Activated naive CD4-positive, alpha-beta T cell treated with anti-CD3 and anti-CD28 coated beads, Interleukin-2, amount 50 U/mL, for 24 hours (primary cell): ENCODE measurements at regions not wholly inside any gene's neighbourhood (a gene's known extent, or its start where the extent isn't known, plus 50 kb on each side); places are given as distances from the start of the nearest gene placed in this dataset.

ENCODE experiments used
- H3K27ac Mint-ChIP-seq: one replicate; pipeline ENCODE4 v1.8.0; 2021; ENCODE audit warnings: mild to moderate bottlenecking, mixed read lengths
- H3K27me3 Mint-ChIP-seq: one replicate; pipeline ENCODE4 v1.8.0; 2021; ENCODE audit warnings: mixed read lengths
- H3K36me3 Mint-ChIP-seq: one replicate; pipeline ENCODE4 v1.8.0; 2021; ENCODE audit warnings: mixed read lengths
- H3K4me1 Mint-ChIP-seq: one replicate; pipeline ENCODE4 v1.8.0; 2021; ENCODE audit warnings: mixed read lengths
- H3K4me3 Mint-ChIP-seq: one replicate; pipeline ENCODE4 v1.8.0; 2021; ENCODE audit warnings: mild to moderate bottlenecking, mixed read lengths
- H3K9me3 Mint-ChIP-seq: one replicate; pipeline ENCODE4 v1.8.0; 2021; ENCODE audit warnings: mixed read lengths

DNA sequence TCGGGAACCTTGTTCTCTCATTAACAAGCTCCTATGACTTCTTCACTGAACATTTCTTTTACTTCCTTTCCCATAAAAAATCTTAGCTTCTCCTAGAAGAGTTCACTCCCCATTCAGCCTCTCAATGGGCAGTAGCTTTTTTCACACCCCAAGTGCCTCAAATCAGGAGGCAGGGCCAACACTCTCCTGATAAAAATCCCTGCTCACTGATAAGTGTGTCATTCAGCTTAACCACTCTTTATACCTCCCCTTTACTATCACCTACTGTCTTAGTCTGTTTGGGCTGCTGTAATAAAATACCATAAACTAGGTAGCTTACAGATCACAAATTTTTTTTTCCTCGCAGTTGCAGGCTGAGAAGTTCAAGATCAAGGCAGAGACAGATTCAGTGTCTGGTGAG lies 400.4 kb downstream of the WDR72 start:
- Mint-ChIP-seq H3K4me1 (no peaks in the 10 kb centered on the region), H3K9me3 (no peaks in the 10 kb centered on the region), H3K4me3 (no peak overlapping the region), H3K27me3 (peaks cover 3% of the 10 kb centered on the region), H3K36me3 (no peaks in the 10 kb centered on the region), H3K27ac (no peak overlapping the region)

DNA sequence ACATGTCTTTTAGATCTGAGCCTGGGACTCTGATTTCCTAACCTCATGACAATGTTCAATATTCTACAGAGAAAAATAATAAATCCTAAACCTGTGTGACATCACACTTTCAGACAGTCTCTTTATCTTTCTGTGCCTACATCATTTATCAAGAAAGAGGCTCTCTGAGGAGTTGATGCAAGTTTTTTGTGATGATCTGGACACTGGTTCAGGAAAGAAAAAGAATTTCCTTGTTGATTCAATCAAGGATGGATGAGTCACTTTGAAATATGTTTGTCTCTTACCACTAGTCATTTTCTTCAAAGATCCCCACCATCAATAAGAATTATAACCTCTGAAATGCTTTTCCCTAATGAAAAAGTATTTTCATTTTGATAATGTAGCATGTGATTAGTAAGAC lies 404.6 kb downstream of the WDR72 start:
- Mint-ChIP-seq H3K4me3 (no peak overlapping the region), H3K9me3 (no peaks in the 10 kb centered on the region), H3K4me1 (no peaks in the 10 kb centered on the region), H3K27me3 (peaks cover 1% of the 10 kb centered on the region), H3K36me3 (no peaks in the 10 kb centered on the region), H3K27ac (no peak overlapping the region)

DNA sequence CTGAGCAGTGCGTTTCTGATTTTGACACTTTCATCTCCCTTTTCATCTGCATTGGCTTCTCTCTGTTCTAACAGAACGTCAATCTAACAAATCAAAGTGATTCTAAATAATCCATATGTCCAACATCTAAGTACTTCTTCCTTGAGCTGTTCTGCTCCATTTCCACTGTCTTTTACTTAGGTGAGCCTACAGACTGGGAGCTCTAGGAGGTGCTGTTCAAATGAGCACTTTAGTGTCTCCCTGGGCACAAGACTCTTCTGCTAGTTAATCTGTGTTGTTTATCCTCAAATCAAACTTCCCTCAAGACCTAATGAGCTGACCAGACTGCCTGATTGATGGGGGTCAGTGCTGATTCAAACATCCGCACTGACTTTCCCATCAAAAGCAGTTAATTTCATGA lies 408.1 kb downstream of the WDR72 start:
- no peaks in the 10 kb centered on the region for H3K9me3 Mint-ChIP-seq
- H3K27ac Mint-ChIP-seq = no peak overlapping the region
- no peaks in the 10 kb centered on the region for H3K4me1 Mint-ChIP-seq
- peaks cover 1% of the 10 kb centered on the region for H3K27me3 Mint-ChIP-seq
- H3K4me3 Mint-ChIP-seq = no peak overlapping the region
- no peaks in the 10 kb centered on the region for H3K36me3 Mint-ChIP-seq

DNA sequence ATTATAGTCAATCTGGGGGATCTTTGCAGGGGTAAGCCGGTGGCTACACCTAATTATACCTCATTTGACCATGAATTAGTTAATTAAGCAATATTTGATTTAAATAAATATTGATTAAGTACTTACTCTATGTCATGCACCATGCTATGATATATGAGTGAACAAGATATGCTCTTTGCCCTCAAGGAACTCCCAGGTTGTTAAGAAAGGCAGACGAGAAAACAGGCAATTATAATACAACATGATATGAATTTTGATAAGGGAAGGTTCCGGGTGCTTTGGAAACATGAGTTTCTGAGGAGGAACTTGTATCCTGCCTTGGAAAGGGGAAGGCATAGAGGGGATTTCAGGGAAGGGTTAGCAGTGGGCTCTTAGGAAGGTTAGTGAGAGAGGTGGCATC lies 412.9 kb downstream of the WDR72 start:
- H3K4me1 Mint-ChIP-seq = no peaks in the 10 kb centered on the region
- no peaks in the 10 kb centered on the region for H3K36me3 Mint-ChIP-seq
- H3K27me3 Mint-ChIP-seq = no peaks in the 10 kb centered on the region
- H3K9me3 Mint-ChIP-seq = no peaks in the 10 kb centered on the region
- no peak overlapping the region for H3K4me3 Mint-ChIP-seq
- no peak overlapping the region for H3K27ac Mint-ChIP-seq

DNA sequence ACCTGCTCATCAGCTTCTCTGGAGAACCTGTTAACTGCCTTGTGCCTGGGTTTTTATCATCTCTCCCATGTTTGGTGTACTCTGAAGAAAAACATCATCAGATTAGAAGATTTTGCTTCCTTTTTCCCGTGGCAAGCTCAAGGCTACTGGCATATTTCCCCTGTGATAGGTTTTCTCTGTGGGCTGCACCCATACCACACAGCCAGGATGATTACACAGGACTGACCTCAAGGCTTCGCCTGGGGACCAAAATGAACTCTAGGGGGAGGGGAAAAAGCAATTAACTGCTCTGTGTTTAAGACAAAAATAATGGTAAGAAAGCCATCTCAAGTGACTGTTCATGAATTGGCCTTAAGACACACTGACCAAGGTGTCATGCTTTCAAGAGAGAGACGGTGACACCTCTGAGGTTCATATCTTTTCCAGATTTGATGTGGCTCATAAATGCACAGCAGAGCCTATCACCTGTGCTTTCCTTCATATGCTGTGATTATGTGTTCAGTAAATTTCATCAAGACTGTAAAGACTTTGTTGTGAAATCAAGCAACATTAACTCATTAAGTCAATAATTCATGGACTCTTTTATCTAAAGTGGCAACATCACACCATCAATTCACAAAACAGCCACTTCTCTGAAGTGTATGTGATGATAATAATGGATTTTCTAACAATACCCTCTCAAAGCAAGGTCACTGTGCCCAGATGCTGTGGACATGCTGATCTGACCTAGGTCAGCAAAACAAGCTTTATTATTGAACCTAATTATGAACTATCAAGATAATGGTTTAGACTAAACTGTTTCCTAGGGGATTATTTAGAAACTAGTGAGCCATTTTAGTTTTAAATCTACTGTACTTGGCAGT lies 427.9 kb downstream of the WDR72 start:
- no peaks in the 10 kb centered on the region for H3K4me1 Mint-ChIP-seq
- H3K9me3 Mint-ChIP-seq = no peaks in the 10 kb centered on the region
- H3K4me3 Mint-ChIP-seq = no peak overlapping the region
- H3K27me3 Mint-ChIP-seq = peaks cover 2% of the 10 kb centered on the region
- no peaks in the 10 kb centered on the region for H3K36me3 Mint-ChIP-seq
- H3K27ac Mint-ChIP-seq = no peak overlapping the region

DNA sequence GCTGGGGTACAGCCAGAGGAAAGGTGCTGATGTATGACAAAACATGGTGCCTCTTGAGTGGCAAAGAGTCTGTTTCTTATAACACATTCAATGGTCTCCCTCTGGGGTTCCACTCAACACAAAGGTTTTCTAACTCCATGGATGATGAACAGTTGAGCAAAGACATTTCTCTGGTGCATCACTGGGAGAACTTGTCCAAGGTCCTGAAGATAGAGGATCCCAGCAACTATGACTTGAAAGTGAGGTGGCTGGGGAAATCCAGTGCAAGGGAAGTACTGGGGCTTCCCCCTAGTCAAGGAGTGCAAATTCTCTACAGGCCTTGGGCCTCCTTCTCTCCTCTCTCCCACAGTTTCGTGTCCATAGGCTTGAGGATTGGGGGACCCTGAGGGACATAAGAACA lies 431.1 kb downstream of the WDR72 start:
- Mint-ChIP-seq H3K4me1 (no peaks in the 10 kb centered on the region), H3K9me3 (no peaks in the 10 kb centered on the region), H3K27ac (no peak overlapping the region), H3K4me3 (no peak overlapping the region), H3K27me3 (peaks cover 2% of the 10 kb centered on the region), H3K36me3 (no peaks in the 10 kb centered on the region)

DNA sequence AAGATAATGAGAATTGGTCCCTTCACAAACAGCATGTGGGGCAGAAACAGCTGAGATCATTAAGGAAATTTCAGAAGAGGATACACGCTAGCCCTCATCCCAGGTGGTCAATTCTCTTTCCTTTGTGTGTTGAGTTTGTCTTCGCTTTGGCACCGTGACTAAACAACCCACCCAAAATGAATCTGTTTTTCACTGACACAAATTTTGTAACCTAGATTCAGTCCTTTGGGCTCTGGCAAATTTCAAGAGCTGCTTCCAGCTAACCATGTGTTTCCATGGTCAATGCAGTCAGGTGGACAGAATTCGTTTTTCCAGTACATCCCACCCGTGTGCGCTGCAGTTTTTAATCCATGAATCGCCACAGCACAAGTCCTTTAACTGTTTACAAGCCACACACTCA lies 435.4 kb downstream of the WDR72 start:
- H3K4me1 Mint-ChIP-seq = no peaks in the 10 kb centered on the region
- H3K4me3 Mint-ChIP-seq = no peak overlapping the region
- H3K9me3 Mint-ChIP-seq = no peaks in the 10 kb centered on the region
- no peaks in the 10 kb centered on the region for H3K36me3 Mint-ChIP-seq
- no peak overlapping the region for H3K27ac Mint-ChIP-seq
- no peaks in the 10 kb centered on the region for H3K27me3 Mint-ChIP-seq

DNA sequence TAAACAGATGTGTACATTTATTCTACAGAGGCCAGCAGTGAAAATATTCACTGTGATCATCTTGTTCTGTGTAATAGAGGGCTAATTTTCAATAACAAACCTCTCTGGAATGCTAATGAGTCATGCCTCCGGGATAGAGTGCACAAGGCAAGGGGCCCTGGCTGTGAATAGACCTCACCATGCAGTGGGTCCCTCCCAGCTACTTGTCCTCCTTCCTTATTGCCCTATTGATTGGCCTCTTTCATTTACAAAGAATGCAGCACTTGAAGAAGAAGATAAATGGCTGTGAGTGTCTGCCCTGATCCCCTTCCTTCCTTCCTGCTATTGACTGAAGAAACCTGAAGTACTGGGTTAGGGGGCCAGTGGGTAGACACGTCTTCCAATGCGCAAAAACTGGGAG lies 436.3 kb downstream of the WDR72 start:
- Mint-ChIP-seq H3K9me3 (no peaks in the 10 kb centered on the region), H3K27me3 (no peaks in the 10 kb centered on the region), H3K27ac (no peak overlapping the region), H3K4me3 (no peak overlapping the region), H3K4me1 (no peaks in the 10 kb centered on the region), H3K36me3 (no peaks in the 10 kb centered on the region)

DNA sequence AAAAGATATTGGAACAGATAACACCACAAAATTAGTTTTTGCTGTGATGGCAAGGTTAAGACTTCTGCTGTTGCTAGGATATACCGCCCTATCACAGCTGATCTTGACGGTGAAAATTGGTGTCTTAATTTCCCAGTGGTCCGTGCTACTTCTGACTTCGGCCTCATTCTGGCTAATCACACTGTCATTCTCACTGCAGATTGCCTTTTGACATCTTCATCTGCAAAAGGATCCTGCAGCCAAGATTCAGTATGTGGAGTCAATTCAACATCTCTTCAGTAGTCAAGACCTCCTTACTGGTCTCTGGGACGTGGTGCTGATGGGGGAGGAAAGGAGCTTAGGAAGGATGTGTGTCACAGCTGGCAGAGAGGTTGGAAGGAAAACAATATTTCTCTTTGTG lies 438.6 kb downstream of the WDR72 start:
- no peak overlapping the region for H3K27ac Mint-ChIP-seq

DNA sequence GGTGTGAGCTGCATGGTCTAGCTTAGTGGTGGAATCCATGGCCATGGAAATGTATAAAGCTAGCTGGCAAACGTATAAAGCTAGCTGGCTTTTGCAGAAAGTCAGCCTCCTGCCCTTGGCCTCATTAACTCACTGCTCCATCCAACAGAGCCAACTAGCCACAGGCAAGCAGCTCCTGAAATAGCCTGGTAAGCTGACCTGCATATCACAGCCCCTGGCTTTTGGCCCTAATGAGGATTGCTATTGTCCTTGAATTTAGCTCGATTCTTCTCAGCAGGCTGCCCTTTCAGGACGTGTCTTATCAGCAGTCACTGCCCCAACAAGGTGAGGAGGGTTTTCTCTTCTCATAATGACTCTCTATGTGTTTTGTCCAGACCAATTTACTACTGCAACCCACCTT lies 446.8 kb downstream of the WDR72 start:
- peaks cover 2% of the 10 kb centered on the region for H3K27me3 Mint-ChIP-seq
- no peak overlapping the region for H3K4me3 Mint-ChIP-seq
- H3K9me3 Mint-ChIP-seq = no peaks in the 10 kb centered on the region
- H3K36me3 Mint-ChIP-seq = no peaks in the 10 kb centered on the region
- H3K4me1 Mint-ChIP-seq = no peaks in the 10 kb centered on the region
- H3K27ac Mint-ChIP-seq = no peak overlapping the region

More for the DNA sequence above, 438.6 kb downstream of the WDR72 start:
- Mint-ChIP-seq H3K27me3 (no peaks in the 10 kb centered on the region), H3K4me1 (no peaks in the 10 kb centered on the region), H3K9me3 (no peaks in the 10 kb centered on the region), H3K4me3 (no peak overlapping the region), H3K36me3 (no peaks in the 10 kb centered on the region)

DNA sequence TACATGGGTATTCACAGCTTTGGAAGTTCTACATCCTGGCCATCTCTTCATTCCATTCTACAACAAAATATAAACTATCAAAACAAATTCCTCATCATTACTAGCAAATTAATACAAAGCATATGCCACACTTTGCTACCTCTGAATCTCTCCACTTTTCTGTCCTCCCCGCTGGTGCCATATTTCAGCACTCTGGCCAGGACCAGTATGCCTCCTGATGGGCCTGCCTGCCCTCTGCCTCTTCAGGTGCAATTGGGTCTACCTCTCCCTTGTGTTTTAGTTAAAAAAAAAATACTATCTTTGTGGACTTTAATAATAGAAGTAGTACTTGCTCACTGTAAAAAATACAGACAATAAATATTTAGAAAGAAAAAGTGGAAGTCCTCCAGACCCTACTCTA lies 448.8 kb downstream of the WDR72 start:
- peaks cover 2% of the 10 kb centered on the region for H3K27me3 Mint-ChIP-seq
- H3K27ac Mint-ChIP-seq = no peak overlapping the region
- H3K4me3 Mint-ChIP-seq = no peak overlapping the region

DNA sequence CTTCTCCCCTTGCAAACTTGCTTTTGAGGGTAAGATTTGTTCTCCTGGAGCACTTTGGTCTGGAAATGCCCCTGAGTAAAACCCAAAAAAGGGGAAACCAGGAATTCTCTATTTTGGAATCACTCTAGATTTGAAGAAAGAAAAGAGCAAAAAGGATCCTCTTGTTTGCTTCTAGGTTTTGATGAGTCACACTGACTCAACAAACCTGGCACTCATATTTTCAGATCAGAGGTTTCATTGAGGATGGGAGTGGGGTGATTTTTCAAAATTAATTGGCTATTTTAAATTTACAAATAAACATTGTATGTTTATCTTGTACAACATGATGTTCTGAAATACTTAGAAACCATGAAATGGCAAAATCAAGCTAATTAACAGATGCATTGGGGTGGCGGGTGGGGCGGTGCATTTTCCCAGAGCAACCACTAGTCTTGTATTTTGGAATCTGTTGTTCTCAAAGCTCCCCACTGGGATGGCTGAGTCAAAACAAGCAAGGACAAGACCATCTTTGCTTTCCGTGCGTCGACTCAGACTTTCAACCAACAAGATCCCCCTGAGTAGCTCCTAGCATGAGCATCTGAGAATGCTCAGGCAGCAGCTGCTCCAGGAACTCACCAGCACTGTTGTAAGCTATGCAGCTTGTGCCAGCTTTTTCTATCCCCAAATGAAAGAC lies 451.4 kb downstream of the WDR72 start:
- no peaks in the 10 kb centered on the region for H3K4me1 Mint-ChIP-seq
- no peaks in the 10 kb centered on the region for H3K36me3 Mint-ChIP-seq
- H3K27ac Mint-ChIP-seq = no peak overlapping the region
- no peaks in the 10 kb centered on the region for H3K9me3 Mint-ChIP-seq
- H3K4me3 Mint-ChIP-seq = no peak overlapping the region
- peaks cover 4% of the 10 kb centered on the region for H3K27me3 Mint-ChIP-seq

More for the DNA sequence above, 448.8 kb downstream of the WDR72 start:
- no peaks in the 10 kb centered on the region for H3K9me3 Mint-ChIP-seq
- no peaks in the 10 kb centered on the region for H3K4me1 Mint-ChIP-seq
- H3K36me3 Mint-ChIP-seq = no peaks in the 10 kb centered on the region

DNA sequence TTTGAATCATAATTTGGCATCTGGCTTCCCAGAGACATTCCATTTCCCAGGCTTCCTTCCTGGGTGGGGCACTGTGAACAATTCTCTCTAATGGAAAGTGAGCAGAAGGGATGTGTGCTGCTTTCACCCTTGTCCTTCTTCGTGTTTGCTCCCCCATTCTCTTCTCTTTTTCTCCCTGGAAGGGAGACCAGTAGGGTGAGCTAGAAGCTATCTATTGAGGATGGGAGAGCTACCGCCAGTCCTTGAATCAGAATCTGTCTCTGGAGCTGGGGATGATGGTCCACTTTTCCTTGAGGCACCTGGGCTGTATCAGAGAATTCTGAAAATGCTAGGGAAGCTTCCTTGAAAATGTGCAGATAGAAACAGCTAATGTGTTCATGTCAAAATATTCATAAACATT lies 453.9 kb downstream of the WDR72 start:
- Mint-ChIP-seq H3K27me3 (peaks cover 10% of the 10 kb centered on the region), H3K36me3 (no peaks in the 10 kb centered on the region), H3K9me3 (peaks cover 3% of the 10 kb centered on the region), H3K4me1 (no peaks in the 10 kb centered on the region), H3K4me3 (no peak overlapping the region), H3K27ac (no peak overlapping the region)

DNA sequence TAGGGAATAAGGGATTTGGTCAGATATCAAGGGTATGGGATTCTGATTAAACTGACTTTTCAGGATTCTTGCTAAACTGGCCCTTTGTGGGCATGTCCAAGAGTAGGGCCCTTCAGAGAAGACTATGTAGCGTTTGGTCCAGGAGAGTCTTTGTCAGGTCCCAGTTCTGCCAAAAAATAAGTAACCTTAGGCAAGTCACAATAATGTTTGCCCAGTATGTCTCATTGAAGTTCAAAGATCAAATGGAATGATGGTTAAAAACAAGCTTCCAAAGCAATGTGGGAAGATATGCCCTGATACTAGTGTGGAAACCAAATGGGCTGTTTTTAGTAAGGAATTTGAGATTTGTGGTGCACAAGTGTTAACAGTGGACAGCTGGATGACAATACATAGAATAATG lies 454.4 kb downstream of the WDR72 start:
- Mint-ChIP-seq H3K9me3 (peaks cover 3% of the 10 kb centered on the region), H3K27ac (no peak overlapping the region), H3K36me3 (no peaks in the 10 kb centered on the region)

DNA sequence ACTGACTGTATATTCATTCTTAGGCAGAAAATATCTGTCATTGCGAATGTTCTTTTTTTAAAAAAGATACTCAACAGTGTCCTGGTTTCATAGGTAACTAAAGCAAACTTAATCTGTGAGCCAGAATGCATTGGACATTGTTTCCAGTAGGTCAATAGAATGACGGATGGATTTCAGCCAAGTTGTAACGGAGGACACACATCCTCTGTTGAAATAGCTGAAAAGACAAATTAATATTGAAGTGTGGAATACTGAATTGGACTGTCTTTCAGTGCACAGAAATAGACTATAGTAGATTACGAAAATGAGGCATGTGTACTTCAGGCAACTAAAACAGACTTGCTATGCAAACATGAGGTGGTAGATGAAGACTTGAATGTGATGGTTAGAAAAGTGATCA lies 461.6 kb downstream of the WDR72 start:
- Mint-ChIP-seq H3K4me1 (no peaks in the 10 kb centered on the region), H3K4me3 (no peak overlapping the region), H3K27me3 (peaks cover 4% of the 10 kb centered on the region), H3K27ac (no peak overlapping the region), H3K36me3 (no peaks in the 10 kb centered on the region), H3K9me3 (peaks cover 7% of the 10 kb centered on the region)

More for the DNA sequence above, 454.4 kb downstream of the WDR72 start:
- Mint-ChIP-seq H3K27me3 (peaks cover 10% of the 10 kb centered on the region), H3K4me1 (no peaks in the 10 kb centered on the region), H3K4me3 (no peak overlapping the region)

DNA sequence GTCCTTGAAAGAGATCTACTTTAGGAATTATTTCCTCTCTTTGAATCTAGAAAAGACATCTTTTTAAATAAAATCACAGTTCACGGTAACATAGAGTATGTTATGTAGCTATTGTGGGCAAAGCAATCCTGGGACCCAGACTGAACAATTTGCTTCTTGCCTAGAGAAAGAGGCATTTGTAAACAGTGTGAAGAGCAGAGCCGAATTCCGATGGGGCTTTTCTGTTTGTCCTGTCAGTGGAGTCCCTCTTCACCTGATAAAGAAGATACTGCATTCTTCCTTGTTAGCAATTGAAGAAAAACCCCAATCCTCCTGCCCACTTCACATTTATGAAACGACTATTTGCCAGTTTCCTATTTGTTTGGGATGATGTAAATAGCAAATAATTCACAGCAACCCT lies 462.9 kb downstream of the WDR72 start:
- H3K4me3 Mint-ChIP-seq = no peak overlapping the region
- H3K27me3 Mint-ChIP-seq = no peaks in the 10 kb centered on the region
- no peak overlapping the region for H3K27ac Mint-ChIP-seq
- peaks cover 3% of the 10 kb centered on the region for H3K9me3 Mint-ChIP-seq
- no peaks in the 10 kb centered on the region for H3K36me3 Mint-ChIP-seq
- H3K4me1 Mint-ChIP-seq = no peaks in the 10 kb centered on the region
